SK-MEL-5 (cell line): ENCODE measurements at regions not wholly inside any gene's neighbourhood (a gene's known extent, or its start where the extent isn't known, plus 50 kb on each side); places are given as distances from the start of the nearest gene placed in this dataset.

Experiments used
- DNase-seq: peaks from one replicate; pipeline ENCODE4 v3.0.0-alpha.2; 2016; ENCODE audit warnings: low read depth, low spot score
- in situ Hi-C: cut with HindIII; loops from 2 replicates; pipeline ENCODE4 v1.10.0; 2016; ENCODE audit warnings: low sequenced_read_pairs, high pct_unique_total_duplicates, low pct_unique_long_range_greater_than_20kb

DNA sequence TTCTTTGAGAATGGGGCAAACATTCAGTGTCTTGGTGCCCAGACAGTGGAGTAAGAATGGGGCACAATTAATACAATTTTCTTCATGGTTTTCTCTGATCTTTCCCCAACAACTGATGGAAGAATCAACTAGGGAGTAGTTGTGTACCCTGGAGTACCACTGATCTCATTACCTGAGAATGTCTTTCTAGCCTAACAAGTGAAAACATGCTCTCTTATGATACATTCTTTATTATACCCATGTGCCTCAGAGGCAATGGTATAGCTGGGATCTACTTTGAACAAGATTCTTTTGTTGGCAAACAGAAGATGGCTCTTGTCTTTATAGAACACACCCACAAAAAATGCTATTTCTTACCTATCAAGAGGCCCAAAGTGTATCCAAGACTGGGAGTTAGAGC is 250.6 kb upstream of the CMC1 start:
- in situ Hi-C loops: no loop called here
- DNase-seq: no peak

DNA sequence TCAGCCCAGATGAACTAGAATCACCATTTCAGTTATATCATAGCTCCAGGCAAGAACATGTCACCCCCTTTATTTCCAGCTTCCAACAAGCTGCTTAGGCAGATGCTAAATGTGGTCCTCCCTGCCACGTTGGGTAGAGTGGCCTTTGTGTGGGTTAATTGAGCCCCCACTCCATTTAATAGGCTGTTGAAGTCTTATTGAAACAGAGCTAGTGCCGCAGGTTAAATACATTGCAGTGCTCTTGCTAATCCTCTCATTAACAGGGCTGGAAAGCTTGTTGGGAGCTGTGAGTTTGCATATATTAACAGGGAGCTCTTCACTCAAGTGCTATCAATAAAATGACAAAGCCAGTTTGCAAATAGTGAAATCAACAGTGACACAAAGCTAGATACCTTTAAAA is 248.4 kb upstream of the CMC1 start:
- no peak for DNase-seq
- in situ Hi-C loops: no loop called here

DNA sequence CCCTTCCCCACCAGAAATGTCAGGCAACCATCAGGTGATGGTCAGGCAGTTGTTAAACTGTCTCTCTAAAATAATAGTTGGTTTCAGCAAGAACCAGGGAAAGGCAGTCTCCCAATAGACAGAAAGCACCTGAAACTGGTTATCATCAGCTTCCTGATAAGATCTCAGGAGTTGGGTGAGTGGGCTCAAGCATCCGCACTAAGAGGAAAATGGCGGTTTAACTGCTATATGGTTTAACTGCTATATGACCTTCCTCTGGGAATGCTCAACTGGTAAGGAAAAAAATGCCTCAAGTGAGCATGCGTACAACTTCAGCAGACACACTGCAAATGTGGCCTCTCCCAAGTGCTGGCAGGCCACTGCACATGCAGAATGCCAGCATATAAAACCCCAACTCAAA is 240.8 kb upstream of the CMC1 start:
- peak; percentile 4 for DNase-seq

DNA sequence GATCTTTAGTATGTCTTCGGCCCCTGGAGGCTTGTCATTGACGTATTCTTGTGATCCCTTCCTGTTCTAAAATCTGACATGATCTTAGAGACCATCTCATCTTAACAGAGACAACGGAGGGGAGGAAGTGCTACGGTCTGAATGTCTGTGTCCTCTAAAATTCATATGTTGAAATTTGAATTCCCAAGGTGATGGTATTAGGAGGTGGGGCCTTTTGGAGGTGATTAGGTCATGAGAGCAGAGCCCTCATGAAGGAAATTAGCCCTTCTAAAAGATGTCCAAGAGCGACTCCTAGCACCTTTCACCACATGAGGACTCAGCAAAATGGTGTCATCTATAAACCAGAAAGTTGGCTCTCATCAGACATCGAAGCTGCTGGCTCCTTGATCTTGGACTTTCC is 233.2 kb upstream of the CMC1 start:
- peak; percentile 12 for DNase-seq

More for the DNA sequence above, 240.8 kb upstream of the CMC1 start:
- in situ Hi-C loops: no loop called here

DNA sequence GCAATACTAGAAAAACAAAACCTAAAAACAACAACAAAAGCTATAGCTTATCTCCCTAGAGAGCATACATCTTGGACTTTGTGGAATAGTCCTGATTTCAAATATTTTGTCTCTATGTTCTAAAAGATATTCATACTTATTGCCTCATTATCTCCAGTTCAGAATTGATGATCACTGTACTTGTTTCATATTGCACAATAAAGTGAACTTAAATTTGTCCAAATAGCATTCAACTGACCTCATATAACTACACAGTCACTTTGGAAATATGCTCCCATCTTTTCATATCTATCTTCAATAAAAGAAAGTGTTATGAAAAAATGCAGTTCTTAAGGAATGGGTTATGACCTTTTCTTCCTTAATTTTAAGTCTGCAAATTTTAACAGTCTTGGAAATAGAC is 228.6 kb upstream of the CMC1 start:
- no peak for DNase-seq
- in situ Hi-C loops: no loop called here

More for the DNA sequence above, 233.2 kb upstream of the CMC1 start:
- in situ Hi-C loops: no loop called here

DNA sequence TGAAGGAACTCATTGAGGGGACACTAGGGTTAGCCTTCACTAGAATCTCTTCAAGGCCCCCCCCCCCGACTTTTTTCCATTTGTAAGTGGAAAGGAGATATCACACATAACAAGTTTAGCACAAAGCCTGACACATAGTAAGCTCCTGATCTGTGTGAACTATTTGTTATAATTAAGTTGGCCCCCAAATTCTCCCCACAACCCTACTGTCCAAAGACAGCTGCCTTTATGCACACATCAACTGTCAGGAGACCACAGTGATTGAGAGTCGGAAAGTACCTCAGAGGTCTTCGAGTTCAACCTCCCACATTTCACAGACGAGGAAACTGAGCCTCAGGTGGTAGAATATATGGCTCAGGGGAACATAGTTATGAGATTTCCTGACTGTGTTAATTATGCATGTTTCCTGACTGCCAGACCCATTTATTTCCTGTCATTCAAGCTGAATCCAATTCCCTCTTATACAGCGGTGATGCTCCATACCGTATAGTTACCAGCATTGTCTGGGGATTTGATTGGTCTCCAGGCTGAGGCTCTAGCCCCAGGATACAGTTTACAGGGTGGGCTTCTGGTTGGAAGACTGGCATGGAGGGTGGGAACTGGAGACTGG is 227.4 kb upstream of the CMC1 start:
- in situ Hi-C loops: no loop called here
- DNase-seq: no peak

DNA sequence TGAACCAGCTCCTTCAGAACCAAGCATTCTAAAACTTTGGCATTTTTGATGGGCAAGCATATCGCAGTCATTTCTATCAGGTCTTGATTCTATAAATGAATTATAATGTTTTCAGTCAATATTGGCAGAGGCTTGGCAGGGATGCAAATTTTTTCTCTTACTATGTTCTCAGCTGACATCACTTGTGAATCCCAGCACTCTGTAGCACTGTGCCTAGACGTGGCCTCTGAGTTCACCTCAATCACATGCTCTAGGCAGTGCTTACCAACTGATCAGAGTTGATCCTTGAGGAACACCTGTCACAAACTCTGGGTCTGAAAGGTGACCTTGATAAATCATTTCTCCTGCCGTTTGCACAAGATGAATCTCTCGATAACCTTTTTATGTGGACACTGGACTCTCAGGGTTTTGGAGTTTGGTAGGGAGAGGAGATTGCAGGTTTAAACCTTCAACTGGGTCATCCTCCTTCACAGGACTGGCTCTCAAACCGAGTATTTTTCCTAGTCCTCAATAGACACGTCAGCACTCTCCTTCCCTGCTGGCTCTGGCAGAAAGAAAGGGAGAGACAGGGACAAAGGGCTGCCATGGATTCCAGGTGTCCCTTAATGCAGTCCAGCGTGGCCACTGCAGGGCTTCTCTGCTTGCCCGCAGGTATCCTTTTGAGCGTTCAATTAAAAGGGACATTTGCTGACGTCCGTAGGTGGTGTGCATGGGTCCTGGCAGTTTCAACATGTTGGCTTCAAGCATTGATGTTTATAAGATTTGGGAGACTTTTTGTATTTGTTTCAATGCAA is 222.3 kb upstream of the CMC1 start:
- in situ Hi-C loops: no loop called here
- no peak for DNase-seq

DNA sequence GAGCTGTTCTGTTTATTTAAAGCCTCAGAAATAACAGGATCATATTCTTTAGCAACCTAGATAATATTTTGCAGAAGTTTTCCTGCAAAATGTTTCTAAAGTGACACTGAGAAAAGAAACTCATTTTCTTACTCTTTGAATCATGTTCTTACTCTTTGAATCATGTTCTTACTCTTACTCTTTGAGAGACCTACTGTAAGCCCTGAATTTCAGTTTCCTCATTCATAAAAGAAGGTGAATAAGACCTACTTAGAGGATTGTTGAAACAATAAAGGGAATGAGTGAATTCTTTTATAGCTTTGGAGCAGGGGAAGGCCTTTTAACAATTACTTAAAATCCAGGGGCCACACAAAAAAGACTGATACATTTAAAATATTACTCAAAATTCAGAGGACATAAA is 221.7 kb upstream of the CMC1 start:
- no peak for DNase-seq
- in situ Hi-C loops: no loop called here

DNA sequence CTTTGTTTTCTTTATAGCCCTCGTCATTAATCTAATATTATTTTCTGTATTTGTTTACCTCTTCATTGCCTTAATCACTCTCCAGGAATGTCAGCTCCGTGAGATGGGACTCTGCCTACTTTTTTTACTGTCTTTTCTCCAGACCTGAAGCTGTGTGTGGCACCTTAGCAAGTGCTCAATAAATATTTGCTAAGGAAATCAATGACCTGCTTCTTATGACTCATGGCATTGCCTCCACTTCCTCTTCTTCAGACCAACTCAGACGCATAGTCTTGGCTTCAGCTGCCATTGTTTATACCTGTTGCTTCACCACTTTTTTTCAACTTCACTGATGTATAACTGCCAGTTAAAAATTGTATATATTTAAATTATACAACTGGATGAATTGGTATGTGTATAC is 218.5 kb upstream of the CMC1 start:
- DNase-seq: no peak
- in situ Hi-C loops: no loop called here

DNA sequence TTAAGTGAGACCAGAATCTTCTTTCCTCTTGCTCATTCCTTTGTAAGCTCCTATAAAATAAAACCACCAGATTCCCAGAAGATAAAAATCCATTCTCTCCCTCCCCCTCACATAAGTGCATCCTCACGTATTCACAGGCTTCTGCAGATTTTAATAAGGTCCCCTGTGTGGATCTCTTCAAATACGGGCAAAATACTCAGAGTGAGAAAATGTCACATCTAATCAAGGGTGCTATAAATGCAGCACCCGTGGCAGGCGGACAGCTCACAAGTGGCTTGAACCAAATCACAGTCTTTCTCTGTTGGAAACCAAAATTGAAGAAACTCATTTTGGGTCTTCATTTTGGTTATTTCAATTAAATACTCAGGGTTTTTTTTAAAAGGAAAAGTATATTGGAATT is 212.9 kb upstream of the CMC1 start:
- no peak for DNase-seq
- in situ Hi-C loops: no loop called here

DNA sequence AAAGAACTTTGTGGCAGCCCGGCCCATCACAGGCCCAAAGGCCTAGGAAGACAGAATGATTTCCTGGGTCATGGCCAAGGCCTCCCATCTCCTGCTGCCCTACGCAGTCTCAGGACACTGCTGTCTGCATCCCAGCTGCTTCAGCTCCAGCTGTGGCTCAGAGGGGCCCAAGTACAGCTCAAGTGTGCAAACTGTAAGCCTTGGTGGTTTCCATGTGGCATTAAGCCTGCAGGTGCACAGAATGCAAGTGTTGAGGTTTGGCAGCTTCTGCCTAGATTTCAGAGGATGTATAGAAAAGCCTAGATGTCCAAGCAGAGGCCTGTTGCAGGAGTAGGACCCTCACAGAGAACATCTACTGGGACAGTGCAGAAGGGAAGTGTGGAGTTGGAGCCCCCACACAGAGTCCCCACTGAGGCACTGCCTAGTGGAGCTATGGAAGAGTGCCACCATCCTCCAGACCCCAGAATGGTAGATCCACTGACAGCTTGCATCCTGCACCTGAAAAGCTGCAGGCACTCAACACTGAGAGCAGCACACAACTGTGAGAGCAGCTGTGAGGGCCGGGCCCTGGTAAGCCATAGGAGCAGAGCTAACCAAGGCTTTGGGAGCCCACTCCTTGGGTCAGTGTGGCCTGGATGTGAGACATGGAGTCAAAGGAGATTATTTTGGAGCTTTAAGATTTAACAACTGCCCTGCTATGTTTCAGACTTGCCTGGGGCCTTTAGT is 208.2 kb upstream of the CMC1 start:
- no peak for DNase-seq
- in situ Hi-C loops: no loop called here

DNA sequence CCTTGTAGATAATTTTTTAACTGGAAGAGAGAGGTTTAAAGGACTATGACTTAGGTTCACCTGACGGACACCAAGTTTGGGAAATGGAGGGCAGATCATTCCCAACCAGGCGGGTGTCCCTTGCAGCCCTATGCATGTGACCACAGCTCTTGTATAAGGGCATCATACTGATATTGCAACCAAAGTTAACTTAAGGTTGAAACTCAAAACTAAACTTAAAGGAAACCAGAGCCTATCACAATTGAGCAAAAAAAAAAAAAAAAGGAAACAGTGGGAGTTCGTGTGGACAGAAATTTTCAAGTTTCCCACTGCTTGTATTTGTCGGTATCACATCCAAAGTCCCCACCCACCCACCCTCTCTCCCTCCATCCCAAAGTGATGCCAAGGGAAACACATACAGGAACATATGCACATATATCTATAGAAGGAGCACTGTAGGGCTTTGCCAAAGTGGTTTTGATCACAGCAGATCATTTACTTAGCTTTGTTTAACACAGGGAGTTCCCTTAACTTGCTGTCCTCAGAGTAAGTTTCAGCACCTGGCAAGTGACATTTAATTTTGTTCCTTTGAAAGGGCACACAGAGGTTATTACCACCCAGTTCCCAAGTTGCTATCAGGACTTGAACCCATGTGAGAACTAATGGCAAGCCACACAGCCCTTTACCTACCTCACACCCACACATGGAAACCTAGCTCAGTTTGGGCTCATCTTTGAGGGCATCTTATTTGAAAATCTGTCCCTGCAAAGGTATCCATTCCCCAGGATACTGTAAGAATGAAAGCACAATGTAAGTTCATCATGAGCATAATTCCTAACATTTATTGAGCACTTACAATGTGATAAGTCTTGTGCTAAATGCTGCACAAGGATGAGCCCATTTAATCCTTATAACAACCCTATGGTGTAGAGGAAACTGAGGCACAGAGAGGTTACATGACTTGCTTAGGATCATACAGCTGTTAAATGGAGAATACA is 204.5 kb upstream of the CMC1 start:
- in situ Hi-C loops: no loop called here
- no peak for DNase-seq

DNA sequence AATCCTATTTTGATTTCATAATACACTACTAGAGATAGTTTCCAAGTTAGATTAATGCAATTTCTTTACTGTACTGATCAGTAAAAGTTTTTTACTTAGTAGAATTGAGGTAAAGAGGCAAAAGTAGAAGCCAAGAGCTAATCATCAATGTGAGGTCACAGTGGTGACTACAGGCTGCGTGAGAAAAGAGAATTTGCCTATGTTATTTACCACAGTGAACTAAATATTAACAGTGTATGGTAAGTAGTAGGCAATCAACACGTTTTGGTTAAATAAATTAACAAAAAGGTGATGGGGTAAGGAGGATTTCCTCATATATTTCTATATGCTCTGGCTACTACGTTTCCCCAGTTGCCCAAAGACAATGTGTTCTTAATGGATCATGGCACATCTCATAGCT is 202.2 kb upstream of the CMC1 start:
- in situ Hi-C loops: no loop called here
- DNase-seq: no peak

DNA sequence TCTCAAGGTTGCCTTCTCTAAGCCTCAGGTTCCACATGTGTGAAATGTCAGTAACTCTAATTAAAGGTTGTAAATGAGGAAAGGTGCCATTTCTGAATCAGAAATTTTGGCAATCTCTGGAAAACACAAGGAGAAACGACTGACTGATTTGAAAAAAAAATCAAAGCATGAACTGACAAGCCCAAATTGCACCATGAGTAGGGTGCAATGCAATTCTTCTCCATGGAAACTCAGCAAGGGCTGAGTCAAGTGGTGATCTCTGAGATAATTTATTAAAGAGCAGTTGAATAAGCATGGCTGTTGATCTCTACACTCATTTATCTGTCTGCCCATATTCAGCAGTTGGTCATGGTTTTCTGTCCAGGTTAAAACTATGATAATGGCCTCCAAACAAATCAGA is 201.6 kb upstream of the CMC1 start:
- in situ Hi-C loops: no loop called here
- no peak for DNase-seq

DNA sequence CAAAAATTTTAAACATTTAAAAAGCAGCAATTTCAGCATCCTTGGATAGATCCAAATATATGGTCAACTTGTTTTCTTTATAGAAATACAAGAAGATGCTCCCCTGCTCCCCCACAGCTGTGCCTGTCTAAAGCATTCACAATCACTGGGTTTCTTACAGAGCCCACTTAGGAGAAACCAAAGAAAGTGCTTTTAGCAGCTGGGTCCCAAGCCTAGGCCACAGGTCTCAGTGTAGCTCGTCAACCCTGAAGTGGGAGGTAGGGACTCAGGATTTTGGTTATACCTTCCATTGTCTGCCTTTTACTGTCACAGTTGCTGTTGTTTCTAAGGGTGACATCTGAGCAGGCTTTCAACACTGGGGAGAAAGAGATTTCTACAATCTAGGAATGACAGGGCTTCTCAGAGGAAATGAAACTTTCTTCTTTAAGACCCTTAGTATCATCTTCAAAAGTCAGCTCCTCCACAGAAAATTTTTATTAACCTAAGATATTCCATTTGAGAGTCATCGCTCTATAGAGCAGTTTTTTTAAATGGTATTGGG is 199.3 kb upstream of the CMC1 start:
- DNase-seq: no peak
- in situ Hi-C loops: no loop called here

DNA sequence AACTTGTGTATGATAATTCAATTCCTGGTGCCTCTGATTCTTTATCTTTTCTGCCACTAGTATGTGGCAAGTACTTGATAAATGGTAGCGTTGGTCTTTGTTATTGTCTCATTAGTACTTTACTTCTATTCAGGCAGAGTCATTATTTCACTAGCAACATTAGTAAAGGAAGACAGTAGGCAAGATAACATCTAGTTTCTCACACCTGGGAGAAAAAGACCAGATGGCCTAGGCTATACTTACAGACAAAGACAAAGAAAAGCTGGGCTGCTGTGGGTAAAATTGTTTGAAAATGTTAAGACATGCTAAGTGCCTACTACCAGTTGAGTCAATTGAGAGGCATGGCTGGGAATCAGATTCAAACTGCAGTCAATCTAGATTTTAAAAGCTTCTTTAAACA is 198.7 kb upstream of the CMC1 start:
- DNase-seq: no peak
- in situ Hi-C loops: no loop called here

DNA sequence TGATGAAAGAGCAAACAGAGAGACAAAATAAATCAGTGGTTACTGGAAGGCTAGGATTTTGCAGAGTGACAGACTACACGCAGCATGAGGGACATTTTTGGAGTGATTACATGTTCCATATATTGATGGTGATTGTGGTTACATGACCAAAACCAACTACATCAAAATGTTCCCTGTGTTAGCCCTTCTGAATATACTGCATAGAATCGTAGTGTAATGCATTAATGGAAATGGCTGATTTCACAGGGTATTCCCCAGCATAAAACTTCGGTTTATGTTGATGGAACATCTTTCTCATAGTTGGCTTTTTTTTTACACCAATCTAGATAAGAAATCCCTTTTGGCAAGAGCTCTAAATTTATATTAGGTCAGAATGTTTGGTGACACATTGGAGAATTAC is 191.3 kb upstream of the CMC1 start:
- in situ Hi-C loops: no loop called here
- no peak for DNase-seq

DNA sequence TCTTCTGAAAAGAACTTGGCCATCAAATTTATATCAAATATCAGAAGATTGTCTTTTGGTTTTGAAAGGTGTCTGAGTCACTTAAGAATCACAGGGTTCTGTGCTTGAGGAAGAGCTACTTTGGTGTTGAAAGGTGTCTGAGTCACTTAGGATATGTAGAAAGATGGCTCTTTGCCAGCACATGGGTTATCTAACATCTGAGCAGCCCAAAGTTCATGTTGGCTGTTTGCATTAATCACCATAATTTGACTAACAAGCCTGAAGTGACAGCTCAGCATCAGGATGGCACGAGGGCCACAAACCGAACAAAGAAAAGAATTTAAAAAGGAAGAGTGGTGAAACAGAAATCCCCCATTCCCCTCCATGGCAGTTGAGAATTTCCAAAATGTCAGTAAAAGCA is 190.5 kb upstream of the CMC1 start:
- no peak for DNase-seq
- in situ Hi-C loops: no loop called here
